Upper lobe of left lung (tissue), 6 donors: ENCODE measurements at regions not wholly inside any gene's neighbourhood (a gene's known extent, or its start where the extent isn't known, plus 50 kb on each side); places are given as distances from the start of the nearest gene placed in this dataset.

Experiments
- ATAC-seq, 2 donors: fragments of 200-7000 bp; cut with Tn5 transposase; one replicate each; pipeline ENCODE4 v1.9.1; 2022; ENCODE audit warnings: mild to moderate bottlenecking in 2 of 2, moderate library complexity in 2 of 2; ENCODE audit not compliant: low FRiP score in 2 of 2
- DNase-seq, 2 donors: peaks; one replicate each; pipeline ENCODE4 v3.0.0-alpha.2; 2019 to 2020
- H3K27ac ChIP-seq, 4 donors: fragments of 200-600 bp; sonication (generic); one replicate each; pipeline ENCODE4 v1.5.1; 2016 to 2019
- H3K27me3 ChIP-seq, 4 donors: fragments of 200-600 bp; sonication (generic); one replicate each; pipeline ENCODE4 v1.5.1; 2017 to 2019
- H3K36me3 ChIP-seq, 4 donors: fragments of 200-600 bp; sonication (generic); one replicate each; pipeline ENCODE4 v1.5.1; 2016 to 2019
- H3K4me1 ChIP-seq, 4 donors: fragments of 200-600 bp; sonication (generic); one replicate each; pipeline ENCODE4 v1.5.1; 2018 to 2019
- H3K4me3 ChIP-seq, 4 donors: fragments of 200-600 bp; sonication (generic); one replicate each; pipeline ENCODE4 v1.5.1; 2017 to 2019; ENCODE audit warnings: mild to moderate bottlenecking in 2 of 4, moderate library complexity in 1 of 4
- H3K9me3 ChIP-seq, 4 donors: fragments of 200-600 bp; sonication (generic); one replicate each; pipeline ENCODE4 v1.5.1; 2018 to 2019
- EP300 ChIP-seq, 4 donors: sonication (generic); formaldehyde crosslinking; IDR thresholded peaks; one replicate each; pipeline ENCODE4 v1.5.1; 2017; ENCODE audit warnings: antibody characterized with exemption in 4 of 4, control low read depth in 2 of 4
- POLR2A ChIP-seq, 4 donors: fragments of 450-650 bp; IDR thresholded peaks; one replicate each; pipeline ENCODE4 v1.5.1; 2016 to 2017; ENCODE audit warnings: antibody characterized with exemption in 4 of 4, mild to moderate bottlenecking in 2 of 4
- POLR2AphosphoS5 ChIP-seq, 2 donors: sonication (generic); formaldehyde crosslinking; IDR thresholded peaks; one replicate each; pipeline ENCODE4 v1.5.1; 2017; ENCODE audit warnings: antibody characterized with exemption in 2 of 2
- WGBS, 2 donors: methylation state at CpG; one replicate each; pipeline ENCODE4 v1.1.5; 2017 to 2018; 5-methylcytosine and 5-hydroxymethylcytosine counted together
- TF ChIP-seq, protein P1 (sequence below), 6 experiments: fragments of 450-650 bp in 4 of 6; fragments of 200-600 bp in 2 of 6; sonication (generic) in 2 of 6; IDR thresholded peaks; one replicate each; pipeline ENCODE4 v1.5.1; 2016 to 2019; ENCODE audit warnings: antibody characterized with exemption in 6 of 6
- donor health status: DM: no; HTN: no; CAD: no; lungs with moderate emphysema.
- donor health status: DM: no; HTN: yes; CAD: no; lungs with severe emphysema.

DNA sequence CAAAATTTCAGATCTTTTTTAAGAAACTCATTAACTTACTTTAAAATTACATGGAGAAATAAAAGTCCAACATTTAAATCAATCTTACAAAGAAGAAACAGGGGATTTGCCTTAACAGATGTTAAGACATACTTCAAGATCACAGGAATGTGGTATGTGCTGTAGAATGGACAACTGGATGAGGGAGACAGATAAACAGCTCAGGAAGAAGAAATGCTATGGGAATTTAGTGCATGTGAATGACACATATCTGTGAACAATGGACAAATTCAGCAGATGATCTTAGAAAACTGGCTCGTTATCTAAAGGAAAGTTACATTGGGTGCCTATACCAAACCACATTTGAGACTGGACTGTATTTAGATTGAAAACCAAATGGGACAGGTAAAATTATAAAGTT is 246.8 kb upstream of the AGAP1 start:
- TF ChIP-seq POLR2AphosphoS5 (IDR thresholded peaks at IDR 0.05) (no peak), POLR2A (IDR thresholded peaks at IDR 0.05) (no peak), EP300 (IDR thresholded peaks at IDR 0.05) (no peak)
- TF ChIP-seq, protein P1, sequence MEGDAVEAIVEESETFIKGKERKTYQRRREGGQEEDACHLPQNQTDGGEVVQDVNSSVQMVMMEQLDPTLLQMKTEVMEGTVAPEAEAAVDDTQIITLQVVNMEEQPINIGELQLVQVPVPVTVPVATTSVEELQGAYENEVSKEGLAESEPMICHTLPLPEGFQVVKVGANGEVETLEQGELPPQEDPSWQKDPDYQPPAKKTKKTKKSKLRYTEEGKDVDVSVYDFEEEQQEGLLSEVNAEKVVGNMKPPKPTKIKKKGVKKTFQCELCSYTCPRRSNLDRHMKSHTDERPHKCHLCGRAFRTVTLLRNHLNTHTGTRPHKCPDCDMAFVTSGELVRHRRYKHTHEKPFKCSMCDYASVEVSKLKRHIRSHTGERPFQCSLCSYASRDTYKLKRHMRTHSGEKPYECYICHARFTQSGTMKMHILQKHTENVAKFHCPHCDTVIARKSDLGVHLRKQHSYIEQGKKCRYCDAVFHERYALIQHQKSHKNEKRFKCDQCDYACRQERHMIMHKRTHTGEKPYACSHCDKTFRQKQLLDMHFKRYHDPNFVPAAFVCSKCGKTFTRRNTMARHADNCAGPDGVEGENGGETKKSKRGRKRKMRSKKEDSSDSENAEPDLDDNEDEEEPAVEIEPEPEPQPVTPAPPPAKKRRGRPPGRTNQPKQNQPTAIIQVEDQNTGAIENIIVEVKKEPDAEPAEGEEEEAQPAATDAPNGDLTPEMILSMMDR (IDR thresholded peaks at IDR 0.05), result no peak
- Histone ChIP-seq H3K36me3 (no peaks in the 10 kb centered on the region), H3K27ac (no peak overlapping the region), H3K4me3 (no peak overlapping the region), H3K9me3 (no peaks in the 10 kb centered on the region), H3K27me3 (no peaks in the 10 kb centered on the region), H3K4me1 (no peaks in the 10 kb centered on the region)
- 90 to 100% methylated on average over 1 of the region's 1 CpG for WGBS, 2 donors
- ATAC-seq (no peak), DNase-seq (no peak)

DNA sequence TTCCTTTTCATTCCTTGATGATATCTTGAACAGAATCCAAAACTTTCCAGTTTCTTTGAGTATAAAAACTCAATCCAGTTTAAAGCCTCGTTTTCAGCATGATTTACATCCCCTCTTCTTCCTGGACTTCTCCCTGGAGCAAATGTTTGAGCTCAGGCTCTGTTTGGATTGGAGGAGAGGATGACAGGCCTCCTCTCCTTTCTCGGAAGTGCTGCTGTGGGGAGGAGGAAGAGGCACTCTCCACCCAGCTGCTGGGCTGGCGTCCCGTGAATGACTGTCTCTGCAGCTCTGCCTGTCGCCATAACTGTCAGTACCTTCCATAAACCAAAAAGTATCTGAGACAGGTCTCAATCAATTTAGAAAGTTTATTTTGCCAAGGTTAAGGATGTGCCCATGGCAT is 238.2 kb upstream of the AGAP1 start:
- 30 to 41% methylated on average over 5 of the region's 5 CpGs for WGBS, 2 donors
- ATAC-seq (peak in 1 of 2 donors; percentile 35), DNase-seq (no peak)
- Histone ChIP-seq H3K27ac (no peak overlapping the region), H3K4me3 (no peak overlapping the region), H3K9me3 (no peaks in the 10 kb centered on the region), H3K27me3 (no peaks in the 10 kb centered on the region), H3K4me1 (no peaks in the 10 kb centered on the region), H3K36me3 (no peaks in the 10 kb centered on the region)
- no peak for TF ChIP-seq EP300 (IDR thresholded peaks at IDR 0.05)

DNA sequence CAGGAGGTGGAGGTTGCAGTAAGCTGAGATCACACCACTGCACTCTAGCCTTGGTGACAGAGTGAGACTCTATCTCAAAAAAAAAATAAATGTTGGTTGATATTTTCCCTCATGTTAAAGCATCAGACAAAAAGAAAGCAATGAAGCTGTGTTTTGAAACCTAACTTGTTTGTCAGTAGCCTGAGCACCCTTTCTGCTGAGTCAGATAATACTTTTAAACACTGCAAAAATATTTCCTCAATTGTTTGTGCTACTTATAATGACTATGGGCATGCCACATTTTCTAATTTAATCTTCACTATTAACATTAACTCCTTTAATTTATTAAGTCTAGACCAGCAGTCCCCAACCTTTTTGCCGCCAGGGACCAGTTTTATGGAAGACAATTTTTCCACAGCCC is 236.3 kb upstream of the AGAP1 start:
- Histone ChIP-seq H3K4me1 (peaks cover 0 to 1% (median 0%) of the 10 kb centered on the region in 4 donors), H3K27me3 (no peaks in the 10 kb centered on the region), H3K4me3 (no peak overlapping the region), H3K9me3 (no peaks in the 10 kb centered on the region), H3K36me3 (no peaks in the 10 kb centered on the region), H3K27ac (no peak overlapping the region)
- WGBS, 2 donors, result 100% methylated on average over 1 of the region's 1 CpG
- DNase-seq (no peak), ATAC-seq (no peak)
- TF ChIP-seq, protein P1 (IDR thresholded peaks at IDR 0.05), result no peak
- TF ChIP-seq EP300 (IDR thresholded peaks at IDR 0.05), result no peak
- no peak for TF ChIP-seq POLR2AphosphoS5 (IDR thresholded peaks at IDR 0.05)
- TF ChIP-seq POLR2A (IDR thresholded peaks at IDR 0.05), result no peak

DNA sequence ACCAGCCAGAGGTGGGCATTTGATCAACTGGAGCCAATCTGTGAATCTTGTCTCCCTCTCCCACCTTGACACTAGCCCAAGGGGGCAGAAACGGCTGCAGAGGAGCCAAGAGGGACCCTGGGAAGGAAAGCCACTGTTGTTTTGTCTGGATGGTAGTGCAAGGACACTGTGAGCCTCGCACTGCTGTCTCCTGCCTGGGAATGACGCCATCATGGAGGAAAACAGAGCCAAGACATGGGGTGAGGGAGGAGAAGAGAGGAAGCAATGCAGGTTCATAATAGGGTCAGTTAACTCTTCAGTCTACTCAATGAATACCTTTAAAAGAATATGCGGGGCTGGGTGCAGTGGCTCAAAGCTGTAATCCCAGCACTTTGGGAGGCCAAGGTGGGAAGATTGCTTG is 231.1 kb upstream of the AGAP1 start:
- ATAC-seq (no peak), DNase-seq (no peak)
- H3K4me1 ChIP-seq, result peaks cover under 1 to 17% (median 10%) of the 10 kb centered on the region in 4 donors
- TF ChIP-seq, protein P1 (IDR thresholded peaks at IDR 0.05), result no peak
- TF ChIP-seq POLR2AphosphoS5 (IDR thresholded peaks at IDR 0.05) (no peak), EP300 (IDR thresholded peaks at IDR 0.05) (no peak), POLR2A (IDR thresholded peaks at IDR 0.05) (no peak)
- H3K36me3 ChIP-seq, result no peaks in the 10 kb centered on the region
- no peaks in the 10 kb centered on the region for H3K9me3 ChIP-seq
- H3K27me3 ChIP-seq, result no peaks in the 10 kb centered on the region
- no peak overlapping the region for H3K4me3 ChIP-seq
- peak overlapping the region in 1 of 4 donors; percentile 59 for H3K27ac ChIP-seq
- 72 to 78% methylated on average over 4 of the region's 4 CpGs for WGBS, 2 donors

DNA sequence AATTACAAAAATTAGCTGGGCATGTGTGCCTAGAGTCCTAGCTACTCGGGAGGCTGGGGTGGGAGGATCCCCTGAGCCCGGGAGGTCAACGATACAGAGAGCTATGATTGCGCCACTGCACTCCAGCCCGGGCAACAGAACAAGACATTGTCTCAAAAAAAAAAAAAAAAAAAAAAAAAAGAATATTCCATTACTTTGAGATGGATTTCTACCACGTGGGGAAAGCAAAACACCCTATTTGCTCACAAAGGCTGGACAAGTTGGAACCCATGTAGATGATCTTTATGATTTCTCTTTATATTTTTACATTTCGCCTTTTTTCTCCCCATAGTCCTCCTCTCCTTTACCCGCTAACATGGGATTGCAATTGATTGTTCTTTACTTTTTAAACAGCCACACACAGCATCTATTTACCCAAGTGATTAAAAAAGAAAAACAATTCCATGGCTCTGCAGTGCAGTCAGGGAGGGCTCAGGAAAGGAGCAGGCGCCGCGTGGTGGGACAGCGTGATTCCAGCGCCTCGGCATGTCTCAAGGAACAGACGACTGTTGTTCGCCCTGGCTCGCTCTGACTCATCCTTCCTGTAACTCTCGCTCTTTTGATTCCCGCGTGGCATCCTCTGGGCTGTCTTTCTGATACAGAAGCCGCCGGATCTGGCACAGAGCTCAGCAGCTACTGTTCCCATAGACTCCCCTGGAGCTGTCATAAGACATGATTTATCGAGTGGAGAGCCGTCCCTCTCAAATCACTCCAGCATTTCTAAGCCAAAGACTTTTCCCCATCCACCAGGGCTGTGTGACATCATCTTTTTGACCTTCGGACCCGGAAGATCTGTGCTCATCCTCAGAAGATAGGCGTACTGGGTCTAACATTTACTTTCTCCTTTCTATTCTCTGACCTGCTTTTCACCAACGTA is 230.4 kb upstream of the AGAP1 start:
- Histone ChIP-seq H3K27ac (peak overlapping the region in 3 of 4 donors; percentile 18 to 59 (median 46)), H3K4me1 (peaks cover 7 to 23% (median 17%) of the 10 kb centered on the region in 4 donors), H3K4me3 (peak overlapping the region in 1 of 4 donors; percentile 6), H3K27me3 (no peaks in the 10 kb centered on the region), H3K36me3 (no peaks in the 10 kb centered on the region), H3K9me3 (no peaks in the 10 kb centered on the region)
- 52 to 58% methylated on average over 27 to 28 of the region's 28 CpGs for WGBS, 2 donors
- TF ChIP-seq POLR2A (IDR thresholded peaks at IDR 0.05), result no peak
- TF ChIP-seq EP300 (IDR thresholded peaks at IDR 0.05), result peak in 2 of 4 donors; percentile 22 to 34
- TF ChIP-seq, protein P1 (IDR thresholded peaks at IDR 0.05), result no peak
- TF ChIP-seq POLR2AphosphoS5 (IDR thresholded peaks at IDR 0.05), result peak; percentile 30 to 77
- ATAC-seq (peak; percentile 70 to 92), DNase-seq (peak; percentile 48 to 72)
